GM23338 (cell line): ENCODE measurements at regions not wholly inside any gene's neighbourhood (a gene's known extent, or its start where the extent isn't known, plus 50 kb on each side); places are given as distances from the start of the nearest gene placed in this dataset.

Experiments
- CTCF ChIP-seq, 2 experiments: fragments of 200-600 bp in 1 of 2; sonication (generic) in 1 of 2; conservative IDR thresholded peaks; 2 replicates each; pipeline versions ENCODE4 v1.5.1 to v1.6.1; 2016 to 2017; ENCODE audit warnings: antibody characterized with exemption in 2 of 2, low read depth in 2 of 2, mild to moderate bottlenecking in 2 of 2, moderate library complexity in 1 of 2
- ETS1 ChIP-seq: IDR thresholded peaks from 2 replicates; pipeline ENCODE4 v1.6.1; 2016; ENCODE audit warnings: antibody characterized with exemption
- EZH2 ChIP-seq: fragments of 200-600 bp; sonication (generic); IDR thresholded peaks from one replicate; pipeline ENCODE4 v1.8.0; 2017; ENCODE audit warnings: antibody characterized with exemption, mild to moderate bottlenecking, low read depth; ENCODE audit not compliant: unreplicated experiment
- POLR2AphosphoS5 ChIP-seq: IDR thresholded peaks from 2 replicates; pipeline ENCODE4 v1.6.1; 2016; ENCODE audit warnings: antibody characterized with exemption, low read depth
- REST ChIP-seq: IDR thresholded peaks from one replicate; pipeline ENCODE4 v1.6.1; 2018; ENCODE audit warnings: antibody characterized with exemption; ENCODE audit not compliant: unreplicated experiment

GRCh38 chr6:3962291-3963280 lies 113.4 kb downstream of the FAM50B start:
- TF ChIP-seq ETS1: no peak
- no peak for TF ChIP-seq POLR2AphosphoS5
- no peak for TF ChIP-seq CTCF (conservative IDR thresholded peaks at IDR 0.05; ENCODE audit: low read depth in 2 of 2)
- TF ChIP-seq REST: no peak
- TF ChIP-seq EZH2: no peak
